H1 (cell line): ENCODE measurements at regions not wholly inside any gene's neighbourhood (a gene's known extent, or its start where the extent isn't known, plus 50 kb on each side); places are given as distances from the start of the nearest gene placed in this dataset.

Experiments used
- CTCF ChIP-seq, 3 experiments: IDR thresholded peaks; 1 replicate in 2 of 3; 2 replicates in 1 of 3; pipeline versions ENCODE4 v1.5.1 to v1.6.1; 2011; ENCODE audit warnings: low read length in 3 of 3, mild to moderate bottlenecking in 3 of 3, inconsistent platforms in 2 of 3, low read depth in 1 of 3, moderate library complexity in 1 of 3; ENCODE audit not compliant: insufficient read depth in 1 of 3; ENCODE audit errors: control extremely low read depth in 1 of 3
- E2F6 ChIP-seq: IDR thresholded peaks from 2 replicates; pipeline ENCODE4 v1.6.1; 2012; ENCODE audit warnings: inconsistent platforms
- NANOG ChIP-seq: IDR thresholded peaks from 2 replicates; pipeline ENCODE4 v1.6.1; 2011; ENCODE audit warnings: low read length, low read depth, mild to moderate bottlenecking, inconsistent platforms; ENCODE audit not compliant: insufficient read depth, poor library complexity, severe bottlenecking
- RXRA ChIP-seq: IDR thresholded peaks from 2 replicates; pipeline ENCODE4 v1.6.1; 2011; ENCODE audit warnings: low read depth, mild to moderate bottlenecking, low read length, moderate library complexity; ENCODE audit not compliant: insufficient read depth
- TAF1 ChIP-seq: IDR thresholded peaks from 2 replicates; pipeline ENCODE4 v1.6.1; 2011; ENCODE audit warnings: mild to moderate bottlenecking, low read depth, low read length

GRCh38 chr14:85058150-85058549 lies 471.8 kb upstream of the FLRT2 start (continued):
- TF ChIP-seq E2F6 (no peak), CTCF (IDR thresholded peaks at IDR 0.05; ENCODE audit: control extremely low read depth in 1 of 3, insufficient read depth in 1 of 3, low read depth in 1 of 3, low read length in 3 of 3) (no peak), NANOG (no peak), RXRA (no peak), TAF1 (no peak)
